HG03066 (cell line): ENCODE measurements at regions not wholly inside any gene's neighbourhood (a gene's known extent, or its start where the extent isn't known, plus 50 kb on each side); places are given as distances from the start of the nearest gene placed in this dataset.
"Not testable (repeated sequence)": the region's sequence is repeated elsewhere in the genome, so short reads cannot be mapped to it uniquely, and the experiment has no call there.

ENCODE experiments used
- ATAC-seq: cut with Tn5 transposase; IDR thresholded peaks from one replicate; pipeline ENCODE4 v1.9.1; 2021; ENCODE audit warnings: low read depth; ENCODE audit not compliant: unreplicated experiment

DNA sequence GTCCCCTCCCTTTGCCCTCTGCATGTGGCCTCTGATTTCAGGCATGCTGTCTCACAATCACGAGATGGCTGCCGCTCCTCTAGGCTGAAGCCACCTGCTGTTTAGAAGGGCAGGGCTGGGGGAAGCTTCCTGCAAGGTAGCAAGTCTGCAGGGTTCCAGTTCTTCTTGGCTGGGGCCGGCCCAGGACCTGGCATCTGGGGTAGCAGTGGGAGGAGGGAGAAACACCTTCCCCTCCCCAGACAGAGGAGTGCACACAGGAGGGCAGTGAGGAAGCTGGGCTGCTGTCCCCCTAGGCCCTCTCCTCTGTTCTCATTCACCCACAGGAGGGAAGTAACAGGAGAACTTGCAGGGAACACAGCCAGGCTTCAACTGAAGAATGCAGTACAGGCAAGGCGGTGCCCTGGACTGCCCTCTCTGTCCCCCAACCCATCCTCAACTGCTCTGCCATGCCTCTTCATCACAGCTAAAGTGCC lies 345.9 kb upstream of the HS6ST1 start:
- no peak for ATAC-seq

DNA sequence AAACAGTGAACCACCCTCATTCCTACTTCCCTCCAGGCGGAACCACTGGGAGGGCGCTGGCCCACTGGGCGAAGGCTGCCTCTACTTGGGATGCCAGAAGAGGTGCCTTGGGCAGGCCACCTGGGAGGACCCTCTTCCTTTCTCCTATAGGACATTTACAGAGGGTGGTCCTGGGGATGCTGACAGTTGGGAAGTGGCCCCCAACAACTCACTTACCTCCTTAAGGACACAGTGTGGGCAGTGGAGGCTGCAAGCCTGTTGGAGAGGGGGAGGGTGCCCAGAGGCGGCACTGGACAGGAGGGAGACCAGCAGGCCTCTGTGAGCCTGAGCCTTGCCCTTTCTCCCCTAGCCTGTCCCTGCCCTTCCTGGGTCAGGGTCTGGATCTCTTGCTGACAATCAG lies 346.4 kb upstream of the HS6ST1 start:
- ATAC-seq: no peak

DNA sequence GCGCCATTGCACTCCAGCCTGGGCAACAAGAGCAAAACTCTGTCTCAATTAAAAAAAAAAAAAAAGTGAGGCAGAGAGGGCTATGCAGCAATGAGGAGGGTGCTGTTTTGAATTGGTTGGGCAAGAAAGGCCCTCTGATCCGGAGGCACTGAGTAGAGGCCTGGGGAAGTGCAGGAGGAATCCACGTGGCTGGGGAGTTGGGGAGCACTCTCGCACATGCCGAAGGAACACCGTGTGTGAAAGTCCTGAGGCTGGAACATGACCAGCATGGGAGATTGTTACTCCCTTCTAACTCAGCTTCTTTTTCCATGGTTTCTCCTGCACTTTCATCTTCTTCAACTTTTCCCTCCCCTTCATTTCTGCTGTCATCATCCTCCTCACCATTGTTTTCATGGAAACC lies 347.9 kb upstream of the HS6ST1 start:
- no peak for ATAC-seq

DNA sequence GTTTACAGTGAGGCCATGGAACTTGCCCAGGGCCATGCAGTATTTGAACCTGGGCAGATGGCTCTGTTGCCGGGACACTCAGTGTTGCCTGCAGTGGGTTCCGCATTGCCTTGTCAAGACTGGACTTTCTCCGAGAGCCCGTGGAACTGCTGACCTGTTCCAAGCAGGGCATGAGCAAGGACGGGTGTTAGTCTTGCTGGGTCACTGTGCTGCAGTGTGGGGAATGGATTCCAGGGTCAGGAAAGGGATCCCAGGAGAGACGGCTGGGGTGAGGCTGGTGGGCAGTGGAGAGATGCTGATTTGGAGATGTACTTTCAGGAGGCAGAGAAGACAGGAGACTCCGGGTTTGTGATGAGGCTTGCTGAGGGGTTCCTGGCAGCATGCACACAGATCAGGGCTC lies 348.7 kb upstream of the HS6ST1 start:
- ATAC-seq: no peak

DNA sequence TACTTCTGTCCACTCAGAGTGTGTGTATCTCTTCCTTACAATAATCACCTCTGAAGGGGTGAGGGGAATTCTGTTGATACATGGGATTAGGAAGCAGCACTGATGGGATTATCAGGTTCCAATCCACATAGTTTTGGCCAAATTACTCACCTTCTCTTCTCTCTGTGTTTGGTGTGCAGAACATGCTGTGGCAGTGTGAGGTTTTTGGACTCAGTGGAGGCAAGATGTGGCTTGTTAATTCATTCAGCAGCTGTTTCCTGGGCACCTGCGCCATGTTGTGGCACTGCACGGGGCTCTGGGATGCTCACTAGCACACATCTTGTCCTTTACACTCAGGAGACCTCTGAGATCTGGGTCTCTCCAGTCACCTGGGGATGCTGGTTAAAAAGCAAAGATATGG lies 350.3 kb upstream of the HS6ST1 start:
- ATAC-seq: no peak

DNA sequence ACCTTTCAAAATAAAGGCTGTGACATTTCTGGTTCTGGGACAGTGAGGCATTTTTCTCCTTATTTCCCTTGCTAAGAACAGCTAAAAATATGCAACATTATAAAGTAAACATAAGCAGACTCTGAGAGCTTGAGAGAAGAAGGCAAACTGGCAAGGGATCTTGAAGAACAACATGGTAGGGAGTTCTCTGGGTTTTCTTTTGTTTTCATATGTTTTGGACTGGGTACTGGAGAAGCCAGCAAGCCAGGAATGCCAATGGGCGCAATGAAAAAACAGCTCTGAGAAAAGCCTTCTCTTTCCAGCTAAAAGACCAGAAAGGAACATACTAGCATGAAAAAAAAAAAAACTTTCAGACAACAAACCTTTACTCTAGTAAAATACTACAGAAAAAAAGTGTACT lies 351.4 kb upstream of the HS6ST1 start:
- no peak for ATAC-seq

DNA sequence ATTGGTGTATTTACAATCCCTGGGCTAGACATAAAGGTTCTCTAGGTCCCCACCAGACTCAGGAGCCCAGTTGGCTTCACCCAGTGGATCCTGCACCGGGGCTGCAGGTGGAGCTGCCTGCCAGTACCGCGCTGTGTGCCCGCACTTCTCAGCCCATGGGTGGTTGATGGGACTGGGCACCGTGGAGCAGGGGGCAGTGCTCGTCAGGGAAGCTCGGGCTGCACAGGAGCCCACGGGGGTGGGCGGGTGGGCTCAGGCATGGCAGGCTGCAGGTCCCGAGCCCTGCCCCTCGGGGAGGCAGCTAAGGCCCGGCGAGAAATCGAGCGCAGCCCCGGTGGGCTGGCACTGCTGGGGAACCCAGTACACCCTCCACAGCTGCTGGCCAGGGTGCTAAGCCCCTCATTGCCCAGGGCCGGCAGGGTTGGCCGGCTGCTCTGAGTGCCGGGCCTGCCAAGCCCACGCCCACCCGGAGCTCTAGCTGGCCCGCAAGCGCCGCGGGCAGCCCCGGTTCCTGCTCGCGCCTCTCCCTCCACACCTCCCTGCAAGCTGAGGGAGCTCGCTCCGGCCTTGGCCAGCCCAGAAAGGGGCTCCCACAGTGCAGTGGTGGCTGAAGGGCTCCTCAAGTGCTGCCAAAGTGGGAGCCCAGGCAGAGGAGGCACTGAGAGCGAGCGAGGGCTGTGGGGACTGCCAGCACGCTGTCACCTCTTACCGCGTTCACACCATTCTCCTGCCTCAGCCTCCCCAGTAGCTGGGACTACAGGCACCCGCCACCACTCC lies 353.5 kb upstream of the HS6ST1 start:
- ATAC-seq: not testable (repeated sequence)

DNA sequence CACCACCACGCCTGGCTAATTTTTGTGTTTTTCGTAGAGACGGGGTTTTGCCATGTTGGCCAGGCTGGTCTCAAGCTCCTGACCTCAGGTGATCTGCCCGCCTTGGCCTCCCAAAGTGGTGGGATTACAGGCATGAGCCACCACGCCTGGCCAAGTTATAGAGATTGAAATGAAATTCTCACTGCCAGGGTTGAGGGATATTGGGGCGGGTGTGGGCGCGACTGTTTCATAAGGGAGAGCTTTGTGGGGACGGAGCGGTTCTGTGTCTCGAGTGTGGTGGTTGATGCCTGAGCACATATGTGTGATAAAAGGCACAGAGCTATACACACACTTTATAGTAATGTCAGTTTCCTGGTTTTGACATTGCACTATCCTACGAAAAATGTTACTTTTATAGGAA lies 361.0 kb upstream of the HS6ST1 start:
- ATAC-seq: not testable (repeated sequence)

DNA sequence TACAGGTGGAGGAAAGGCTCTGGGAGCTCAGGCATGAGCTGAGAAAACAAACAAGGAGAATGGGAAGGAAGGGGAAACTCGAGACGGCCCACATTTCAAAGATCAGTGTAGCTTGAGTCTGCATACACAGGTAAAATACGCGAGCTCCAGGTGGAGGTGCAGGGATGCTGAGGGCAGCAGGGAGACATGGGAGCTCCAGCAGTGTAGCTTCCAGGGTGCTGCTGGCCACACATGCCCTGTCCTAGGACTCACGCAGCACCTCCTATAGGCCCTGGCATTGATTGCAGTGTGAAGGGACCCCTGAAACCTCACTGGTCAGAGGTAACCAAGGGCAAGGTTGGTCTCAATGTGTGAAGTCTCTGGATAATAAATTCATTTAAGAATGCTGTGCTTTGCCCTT lies 362.8 kb upstream of the HS6ST1 start:
- no peak for ATAC-seq

DNA sequence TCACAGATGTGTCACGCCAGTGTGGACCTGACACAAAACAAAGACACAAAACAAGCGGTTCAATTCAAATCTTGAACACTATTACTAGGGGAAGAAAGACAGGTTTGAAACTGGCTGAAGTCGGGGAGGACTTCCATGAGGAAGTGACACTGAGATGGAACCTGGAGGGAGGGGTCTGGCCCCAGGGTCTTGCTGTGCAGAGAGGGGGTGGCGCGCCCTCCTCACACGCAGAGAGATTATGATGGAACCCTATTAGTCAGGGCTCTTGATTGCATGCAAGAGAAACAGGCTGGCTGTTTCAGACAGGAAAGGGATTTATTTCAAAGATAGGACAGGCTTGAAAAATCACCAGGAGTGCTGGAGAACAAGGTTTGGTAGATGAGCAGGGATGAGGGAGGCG lies 363.6 kb upstream of the HS6ST1 start:
- no peak for ATAC-seq

DNA sequence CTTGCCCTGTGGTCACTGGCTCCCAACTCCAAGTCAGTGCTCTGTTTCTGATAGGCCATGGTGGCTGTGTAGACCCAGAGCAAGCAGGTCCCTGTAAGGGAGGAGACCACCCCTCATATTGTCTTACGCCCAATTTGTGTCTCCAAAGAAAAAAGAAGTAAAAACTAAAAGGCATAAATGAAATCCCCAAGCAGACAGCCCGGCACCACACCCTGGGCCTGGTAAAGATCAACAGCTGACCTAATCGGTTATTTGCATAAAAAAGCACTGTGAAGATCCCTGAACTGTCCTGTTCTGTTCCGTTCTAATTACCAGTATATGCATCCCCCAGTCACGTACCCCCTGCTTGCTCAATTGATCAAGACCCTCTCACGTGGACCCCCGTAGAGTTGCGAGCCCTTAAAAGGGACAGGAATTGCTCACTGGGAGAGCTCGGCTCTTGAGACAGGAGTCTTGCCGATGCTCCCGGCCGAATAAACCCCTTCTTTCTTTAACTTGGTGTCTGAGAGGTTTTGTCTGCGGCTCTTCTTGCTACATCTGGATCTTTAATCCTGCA lies 364.1 kb upstream of the HS6ST1 start:
- no peak for ATAC-seq

DNA sequence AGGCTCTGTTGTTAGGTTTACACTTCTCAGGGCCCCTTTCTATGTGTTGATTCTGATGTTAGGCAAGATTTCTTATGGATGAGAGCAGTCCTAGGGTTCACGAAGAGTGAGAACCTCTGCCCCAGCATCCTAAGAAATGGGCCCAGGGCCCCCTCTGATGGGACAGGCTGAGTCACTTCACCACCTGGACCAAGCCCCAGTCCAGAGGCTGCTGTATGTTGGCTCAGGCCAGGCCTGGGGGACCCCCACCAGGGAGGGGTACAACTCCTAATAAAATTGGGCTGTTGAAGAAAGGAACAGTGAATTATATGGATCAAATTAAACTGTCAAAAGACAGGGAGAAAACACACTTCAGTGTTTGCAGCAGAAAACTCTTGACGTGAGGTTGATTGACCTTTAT lies 365.9 kb upstream of the HS6ST1 start:
- no peak for ATAC-seq

DNA sequence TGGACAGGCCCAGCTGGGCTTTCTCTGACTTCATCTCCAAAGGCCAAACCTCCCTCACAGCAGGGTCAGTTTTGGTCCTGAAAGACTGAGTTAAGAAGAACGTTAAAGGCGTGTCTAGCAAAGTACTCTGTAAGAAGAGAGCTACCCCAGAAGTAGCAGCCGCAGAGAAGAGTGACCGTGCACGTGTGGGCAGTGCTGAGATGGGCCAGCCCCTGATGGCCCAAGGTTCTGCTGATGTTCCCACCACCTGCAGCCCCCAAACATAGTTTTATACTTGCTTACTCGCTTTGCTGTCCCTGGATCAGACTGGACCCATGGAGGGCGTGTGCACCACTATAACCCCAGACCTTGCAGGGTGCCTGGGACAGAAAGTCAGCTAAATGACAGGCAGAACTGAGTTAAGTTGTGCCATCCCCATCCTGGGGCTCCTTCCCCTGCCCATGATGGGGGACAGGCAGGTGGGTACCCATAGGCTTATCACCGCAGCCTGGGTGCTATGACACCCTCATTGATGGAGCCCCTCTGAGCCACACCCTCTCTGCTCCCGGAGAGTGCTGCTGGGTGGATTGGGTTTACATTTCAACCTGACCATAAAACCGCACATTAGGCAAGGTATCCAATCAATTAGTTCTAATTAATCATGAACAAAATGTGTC lies 367.3 kb upstream of the HS6ST1 start:
- ATAC-seq: peak; percentile 35

DNA sequence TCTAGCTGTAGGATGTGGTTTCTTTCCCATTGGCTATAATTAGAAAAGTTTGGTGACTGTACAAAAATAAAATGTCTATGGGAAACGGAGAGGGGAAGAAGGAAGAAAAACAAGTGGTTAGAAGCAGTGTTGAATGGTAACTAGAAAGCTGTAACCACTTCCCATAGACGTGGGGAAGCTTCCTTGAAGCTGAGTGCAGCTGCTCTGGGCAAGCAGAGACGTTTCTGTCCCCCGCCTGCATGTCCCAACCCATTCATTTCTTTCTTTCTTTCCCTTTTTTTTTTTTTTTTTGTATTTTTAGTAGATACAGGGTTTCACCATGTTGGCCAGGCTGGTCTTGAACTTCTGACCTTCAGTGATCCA lies 367.8 kb upstream of the HS6ST1 start:
- peak; percentile 53 for ATAC-seq

DNA sequence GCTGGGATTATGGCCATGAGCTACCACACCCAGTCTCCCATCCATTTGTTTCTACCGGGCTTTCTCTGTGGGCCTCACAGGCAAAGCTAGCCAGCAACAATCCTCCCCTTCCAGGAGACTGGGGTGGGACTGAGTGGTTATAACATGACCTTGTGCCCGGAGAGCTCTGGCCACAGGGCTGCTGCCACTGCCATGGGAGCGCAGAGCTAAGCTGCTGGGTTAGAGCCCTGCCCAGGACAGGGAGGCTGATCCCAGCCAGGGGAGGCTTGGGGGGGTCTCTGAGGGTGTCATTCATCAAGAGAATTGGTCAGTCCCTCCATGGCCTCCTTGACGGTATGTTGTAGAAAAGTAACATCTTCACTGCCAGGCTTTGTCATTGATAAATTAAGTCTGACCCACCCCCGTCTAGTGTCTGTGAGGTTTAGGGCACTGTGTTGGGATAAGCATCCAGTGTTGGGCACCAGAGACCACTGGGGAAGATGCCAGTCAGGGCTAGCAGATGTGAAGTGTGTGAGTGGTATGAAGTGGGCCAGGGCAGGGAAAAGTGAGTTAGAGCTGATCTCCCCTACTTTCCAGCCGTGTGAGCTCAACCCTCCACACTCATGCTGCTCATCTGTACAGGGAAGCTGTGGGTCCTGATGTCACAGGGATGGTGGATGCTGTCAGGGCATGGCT lies 368.4 kb upstream of the HS6ST1 start:
- no peak for ATAC-seq

DNA sequence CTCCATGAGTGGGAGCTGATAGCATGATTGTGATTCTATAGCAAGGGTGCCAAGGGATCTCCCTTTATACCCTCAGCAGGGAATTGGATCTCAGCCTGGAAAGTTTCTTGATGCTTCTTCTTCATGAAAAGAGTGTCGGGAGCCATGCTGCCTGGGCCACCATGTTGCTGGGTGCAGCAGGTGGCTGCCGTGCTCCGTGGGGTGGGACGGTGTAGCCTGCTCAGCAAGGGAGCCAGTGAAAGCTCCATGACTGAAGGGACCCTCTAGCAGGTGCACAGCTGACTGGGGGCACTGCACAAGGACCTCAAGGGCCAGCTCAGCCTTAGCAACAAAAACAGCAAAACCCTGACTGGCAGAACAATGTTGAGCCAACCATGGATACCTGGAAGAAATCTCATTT lies 368.9 kb upstream of the HS6ST1 start:
- no peak for ATAC-seq

DNA sequence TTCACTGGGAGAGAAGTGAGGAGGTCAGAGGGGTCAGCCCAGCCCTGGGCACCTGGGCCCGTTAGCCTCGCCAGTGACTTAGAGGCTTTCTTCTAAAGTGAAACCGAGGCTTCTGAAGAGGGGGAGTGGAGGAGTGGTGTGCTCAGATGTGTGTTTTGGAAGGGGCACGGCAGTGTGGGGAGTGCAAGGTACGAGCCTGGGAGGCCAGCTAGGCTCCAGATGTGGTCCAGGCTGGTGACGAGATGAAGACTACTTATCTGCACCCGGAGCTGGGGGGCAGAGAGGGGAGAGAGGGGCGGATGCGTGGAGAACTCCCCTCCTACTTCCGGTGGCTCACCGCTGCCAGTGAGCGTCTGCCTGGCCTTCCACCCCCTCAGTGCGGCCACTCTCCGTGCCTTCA lies 371.3 kb upstream of the HS6ST1 start:
- no peak for ATAC-seq

DNA sequence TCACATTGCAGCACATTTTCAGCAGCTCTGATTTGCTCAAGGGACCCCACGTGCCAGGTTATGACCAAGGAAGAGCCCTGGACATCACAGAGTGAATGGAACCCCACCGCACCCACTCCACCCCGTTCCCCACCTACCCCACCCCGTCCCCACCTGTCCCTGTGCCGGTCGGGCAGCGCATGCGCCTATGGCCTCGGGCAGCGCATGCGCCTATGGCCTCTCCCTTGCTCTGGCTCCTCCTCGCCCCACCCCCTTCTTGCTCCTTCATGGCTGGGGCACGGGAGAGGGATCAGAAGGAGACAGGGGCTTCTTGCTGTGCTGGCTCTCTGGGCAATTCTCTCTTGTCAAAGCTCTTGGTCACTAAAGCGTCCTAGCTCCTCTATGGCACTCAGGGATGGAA lies 371.8 kb upstream of the HS6ST1 start:
- ATAC-seq: no peak

DNA sequence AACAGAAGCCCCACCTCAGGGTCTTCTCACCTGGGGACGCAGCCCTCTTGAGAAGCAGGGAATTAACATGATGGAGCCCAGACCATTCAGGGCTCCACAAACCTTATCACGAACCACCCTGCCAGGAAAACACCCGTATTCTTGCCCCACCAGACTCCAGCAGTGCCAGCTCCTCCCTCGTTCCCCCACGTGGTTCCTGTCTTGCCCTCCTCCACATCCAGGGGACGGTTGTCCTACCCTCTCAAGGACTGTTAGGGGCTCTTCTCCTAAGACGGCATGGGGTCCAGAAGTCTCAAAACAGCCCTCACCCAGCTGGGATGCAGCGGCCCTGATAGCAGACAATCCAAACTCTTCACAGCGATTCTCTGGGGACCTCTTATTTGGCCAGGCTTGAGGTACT lies 372.2 kb upstream of the HS6ST1 start:
- no peak for ATAC-seq

DNA sequence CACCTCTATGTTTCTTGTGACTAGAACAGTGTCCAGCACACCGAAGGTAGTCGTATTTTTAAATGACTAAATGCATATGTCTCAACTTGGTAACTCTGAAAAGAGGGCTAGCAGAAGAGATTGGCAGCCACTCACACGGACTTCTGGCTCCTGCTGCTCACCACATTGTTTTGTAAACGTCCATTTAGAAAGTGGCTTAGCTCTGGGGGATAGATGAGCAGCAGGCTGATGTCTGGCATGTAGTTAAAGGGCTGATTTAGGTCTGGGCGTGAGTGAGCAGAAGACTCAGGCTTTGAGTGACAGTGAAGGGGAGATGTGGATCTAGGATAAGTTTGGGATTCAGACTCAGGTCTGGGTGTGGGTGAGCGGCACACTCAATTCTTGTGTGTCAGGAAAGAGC lies 372.9 kb upstream of the HS6ST1 start:
- no peak for ATAC-seq

DNA sequence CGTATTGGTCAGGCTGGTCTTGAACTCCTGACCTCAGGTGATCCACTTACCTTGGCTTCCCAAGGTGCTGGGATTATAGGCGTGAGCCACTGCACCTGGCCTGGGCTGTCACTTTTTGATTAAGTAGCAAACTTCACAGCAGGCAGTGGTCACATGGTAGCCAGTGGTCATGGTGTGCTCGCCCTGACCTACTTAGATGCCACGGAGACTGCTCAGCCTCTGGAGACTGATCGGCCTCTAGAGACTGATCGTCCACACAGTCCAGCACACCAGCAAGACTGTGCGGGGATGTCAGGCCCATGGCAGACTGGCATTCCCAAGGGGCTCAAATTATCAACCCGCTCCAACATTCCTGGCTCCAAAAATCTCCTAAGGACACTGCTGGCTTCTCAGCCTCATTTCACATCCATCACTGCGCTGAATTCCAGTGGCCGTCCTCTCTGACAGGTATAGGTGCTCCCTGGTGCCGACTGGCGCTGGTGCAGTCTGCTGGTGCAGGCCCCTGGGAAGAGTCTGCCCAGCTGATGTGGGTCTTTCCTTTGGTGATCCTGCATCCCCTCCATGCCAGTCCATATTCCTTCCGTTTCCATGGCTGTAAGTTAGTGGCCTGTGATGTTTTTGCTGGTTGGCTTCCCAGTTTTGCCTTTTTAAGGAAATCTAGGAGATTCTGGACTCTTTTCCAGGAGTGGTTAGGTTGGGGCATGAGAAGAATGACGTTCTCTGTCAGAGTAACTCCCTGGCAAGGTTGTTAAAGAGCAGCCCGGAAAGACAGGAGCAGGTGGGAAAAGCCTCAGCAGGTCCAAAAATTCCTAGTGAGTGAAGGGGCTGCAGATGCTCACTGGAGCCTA lies 374.5 kb upstream of the HS6ST1 start:
- no peak for ATAC-seq
